ENCODE measurements at regions not wholly inside any gene's neighbourhood (a gene's known extent, or its start where the extent isn't known, plus 50 kb on each side); places are given as distances from the start of the nearest gene placed in this dataset.

GRCh38 chr14:97312910-97313309 is 515.7 kb downstream of the VRK1 start:
- TF ChIP-seq CTCF (IDR thresholded peaks at IDR 0.05; ENCODE audit: extremely low read depth in 1 of 2, insufficient read depth in 1 of 2, low read depth in 1 of 2, low read length in 2 of 2) (no peak), MAX (IDR thresholded peaks at IDR 0.05; ENCODE audit: insufficient read depth, insufficient read length) (no peak), POLR2A (IDR thresholded peaks at IDR 0.05; ENCODE audit: low read depth, low read length) (no peak), EZH2 (IDR thresholded peaks at IDR 0.05; ENCODE audit: borderline replicate concordance, low read depth, low read length, severe bottlenecking) (no peak), MYC (IDR thresholded peaks at IDR 0.05; ENCODE audit: low read depth, low read length) (no peak), POLR2AphosphoS5 (IDR thresholded peaks at IDR 0.05; ENCODE audit: insufficient read depth, low read depth, low read length) (no peak), GATA2 (IDR thresholded peaks at IDR 0.05; ENCODE audit: insufficient read depth, insufficient read length, low read depth, low read length) (no peak), JUN (IDR thresholded peaks at IDR 0.05; ENCODE audit: borderline replicate concordance, insufficient read depth, insufficient read length, low read depth) (no peak), FOS (IDR thresholded peaks at IDR 0.05; ENCODE audit: borderline replicate concordance, insufficient read depth, low read length) (no peak)
